WTC11 (cell line): ENCODE measurements at regions not wholly inside any gene's neighbourhood (a gene's known extent, or its start where the extent isn't known, plus 50 kb on each side); places are given as distances from the start of the nearest gene placed in this dataset.

ENCODE experiments used
- ATAC-seq: fragments of 200-7000 bp; cut with Tn5 transposase; 2 replicates; pipeline ENCODE4 v1.10.0; 2021; ENCODE audit warnings: mild to moderate bottlenecking, moderate library complexity
- CTCF ChIA-PET: fragments of 300-600 bp; sonication (Branson Sonifier 250); formaldehyde crosslinking; loops from one replicate; lab custom pipeline; 2021; ENCODE audit warnings: antibody characterized with exemption; lab: Charles Lee
- POLR2A ChIA-PET: fragments of 350-600 bp; sonication (Branson Sonifier 250); formaldehyde crosslinking; loops from one replicate; lab custom pipeline; 2021; ENCODE audit warnings: antibody characterized with exemption; lab: Charles Lee
- DNase-seq: peaks from one replicate; pipeline ENCODE4 v3.0.0; 2021; ENCODE audit warnings: low spot score
- H3K27ac Mint-ChIP-seq: 2 replicates; pipeline ENCODE4 v1.8.0; 2021; ENCODE audit warnings: mixed read lengths
- H3K27me3 Mint-ChIP-seq: 2 replicates; pipeline ENCODE4 v1.8.0; 2021; ENCODE audit warnings: low read depth, mild to moderate bottlenecking, moderate library complexity, mixed read lengths
- H3K36me3 Mint-ChIP-seq: 2 replicates; pipeline ENCODE4 v1.8.0; 2021; ENCODE audit warnings: mixed read lengths
- H3K4me1 Mint-ChIP-seq: 2 replicates; pipeline ENCODE4 v1.8.0; 2022; ENCODE audit warnings: mixed read lengths
- H3K4me3 Mint-ChIP-seq: 2 replicates; pipeline ENCODE4 v1.8.0; 2021; ENCODE audit warnings: mild to moderate bottlenecking, moderate library complexity, mixed read lengths
- H3K9me3 Mint-ChIP-seq: 2 replicates; pipeline ENCODE4 v1.8.0; 2021; ENCODE audit warnings: mixed read lengths
- AFF4 ChIP-seq: sonication (generic); formaldehyde crosslinking; IDR thresholded peaks from 2 replicates; pipeline ENCODE4 v1.8.1; 2023; ENCODE audit warnings: mild to moderate bottlenecking, missing genetic modification reagents, borderline replicate concordance
- CREM ChIP-seq: sonication (generic); formaldehyde crosslinking; IDR thresholded peaks from 2 replicates; pipeline ENCODE4 v1.8.1; 2022; ENCODE audit warnings: mild to moderate bottlenecking, missing genetic modification reagents, moderate library complexity
- ERG ChIP-seq: fragments of 250-450 bp; sonication (Bioruptor Pico); IDR thresholded peaks from 2 replicates; pipeline ENCODE4 v1.8.0; 2021; ENCODE audit warnings: mild to moderate bottlenecking
- ETV6 ChIP-seq: sonication (generic); formaldehyde crosslinking; IDR thresholded peaks from 2 replicates; pipeline ENCODE4 v1.8.1; 2022; ENCODE audit warnings: mild to moderate bottlenecking, missing genetic modification reagents
- FOXK1 ChIP-seq: sonication (generic); formaldehyde crosslinking; IDR thresholded peaks from 2 replicates; pipeline ENCODE4 v1.8.0; 2022; ENCODE audit warnings: mild to moderate bottlenecking, moderate library complexity, missing genetic modification reagents
- FOXP1 ChIP-seq: sonication (generic); formaldehyde crosslinking; IDR thresholded peaks from 2 replicates; pipeline ENCODE4 v1.8.0; 2022; ENCODE audit warnings: missing genetic modification reagents, mild to moderate bottlenecking, moderate library complexity, borderline replicate concordance
- FOXP4 ChIP-seq: sonication (generic); formaldehyde crosslinking; IDR thresholded peaks from 2 replicates; pipeline ENCODE4 v1.8.0; 2022; ENCODE audit warnings: mild to moderate bottlenecking, missing genetic modification reagents
- GRHL2 ChIP-seq: fragments of 250-450 bp; sonication (Bioruptor Pico); IDR thresholded peaks from 2 replicates; pipeline ENCODE4 v1.8.0; 2022; ENCODE audit warnings: mild to moderate bottlenecking, moderate library complexity; ENCODE audit not compliant: insufficient replicate concordance, severe bottlenecking
- MLX ChIP-seq: sonication (generic); formaldehyde crosslinking; IDR thresholded peaks from 2 replicates; pipeline ENCODE4 v1.8.1; 2023; ENCODE audit warnings: mild to moderate bottlenecking, missing genetic modification reagents, moderate library complexity
- NFYB ChIP-seq: sonication (generic); formaldehyde crosslinking; conservative IDR thresholded peaks from 2 replicates; pipeline ENCODE4 v1.8.0; 2022; ENCODE audit warnings: low read depth, missing genetic modification reagents
- PRDM15 ChIP-seq: sonication (generic); formaldehyde crosslinking; IDR thresholded peaks from 2 replicates; pipeline ENCODE4 v1.8.0; 2022; ENCODE audit warnings: missing genetic modification reagents
- PRRX2 ChIP-seq: fragments of 250-450 bp; sonication (Bioruptor Pico); IDR thresholded peaks from 2 replicates; pipeline ENCODE4 v1.8.0; 2021; ENCODE audit warnings: mild to moderate bottlenecking
- TP53 ChIP-seq: sonication (generic); formaldehyde crosslinking; IDR thresholded peaks from 2 replicates; pipeline ENCODE4 v1.8.1; 2023; ENCODE audit warnings: mild to moderate bottlenecking, missing genetic modification reagents
- ZBTB21 ChIP-seq: sonication (generic); formaldehyde crosslinking; IDR thresholded peaks from 2 replicates; pipeline ENCODE4 v1.8.1; 2023; ENCODE audit warnings: mild to moderate bottlenecking, missing genetic modification reagents, borderline replicate concordance
- ZNF232 ChIP-seq: sonication (generic); formaldehyde crosslinking; IDR thresholded peaks from 2 replicates; pipeline ENCODE4 v1.8.0; 2022; ENCODE audit warnings: mild to moderate bottlenecking, missing genetic modification reagents
- ZNF281 ChIP-seq: sonication (generic); formaldehyde crosslinking; IDR thresholded peaks from 2 replicates; pipeline ENCODE4 v1.8.0; 2023; ENCODE audit warnings: mild to moderate bottlenecking, missing genetic modification reagents
- ZNF671 ChIP-seq: fragments of 250-450 bp; sonication (Bioruptor Pico); IDR thresholded peaks from 2 replicates; pipeline ENCODE4 v1.8.0; 2021; ENCODE audit warnings: mild to moderate bottlenecking
- TF ChIP-seq, protein P1 (sequence below): sonication (generic); formaldehyde crosslinking; IDR thresholded peaks from 2 replicates; pipeline ENCODE4 v1.8.0; 2022; ENCODE audit warnings: mild to moderate bottlenecking, missing genetic modification reagents
- TF ChIP-seq, protein P2 (sequence below): fragments of 250-450 bp; sonication (Bioruptor Pico); IDR thresholded peaks from 2 replicates; pipeline ENCODE4 v1.9.0; 2021; ENCODE audit warnings: moderate library complexity, mild to moderate bottlenecking, inconsistent platforms, borderline replicate concordance
- TF ChIP-seq, protein P3 (sequence below): sonication (generic); formaldehyde crosslinking; IDR thresholded peaks from 2 replicates; pipeline ENCODE4 v1.8.1; 2023; ENCODE audit warnings: mild to moderate bottlenecking, missing genetic modification reagents

DNA sequence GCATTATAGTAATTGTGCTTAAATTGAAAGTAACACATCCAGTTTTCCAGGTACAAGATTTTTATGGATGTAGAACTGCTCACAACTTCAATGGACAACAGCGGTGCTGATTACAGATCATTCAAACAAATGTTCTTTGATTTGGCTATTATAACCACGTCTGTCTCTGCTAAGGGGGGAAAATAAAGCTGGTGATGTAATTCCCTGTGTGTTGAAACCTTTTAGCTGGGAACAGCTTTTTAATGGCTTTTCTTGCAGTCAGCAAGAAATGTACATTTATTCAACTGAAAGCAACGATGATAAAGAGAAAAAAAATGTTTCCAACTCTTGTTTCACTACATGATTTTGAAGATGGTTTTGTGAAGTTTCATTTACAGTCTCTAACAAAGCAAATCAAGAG, 431.9 kb upstream of the AGTR1 start:
- DNase-seq (no peak), ATAC-seq (no peak)
- POLR2A ChIA-PET = no interaction called here
- CTCF ChIA-PET = no interaction called here
- H3K4me3 Mint-ChIP-seq = no peak overlapping the region
- TF ChIP-seq, protein P1, sequence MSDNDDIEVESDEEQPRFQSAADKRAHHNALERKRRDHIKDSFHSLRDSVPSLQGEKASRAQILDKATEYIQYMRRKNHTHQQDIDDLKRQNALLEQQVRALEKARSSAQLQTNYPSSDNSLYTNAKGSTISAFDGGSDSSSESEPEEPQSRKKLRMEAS (CRISPR knock-in tag) = no peak
- TF ChIP-seq ZNF232 (no peak), ZNF671 (CRISPR knock-in tag) (no peak), ZBTB21 (CRISPR knock-in tag) (no peak), TP53 (no peak), FOXP4 (CRISPR knock-in tag) (no peak), FOXP1 (no peak), FOXK1 (no peak), CREM (CRISPR knock-in tag) (no peak), GRHL2 (CRISPR knock-in tag) (no peak), ETV6 (CRISPR knock-in tag) (no peak), ERG (no peak)
- TF ChIP-seq, protein P2, sequence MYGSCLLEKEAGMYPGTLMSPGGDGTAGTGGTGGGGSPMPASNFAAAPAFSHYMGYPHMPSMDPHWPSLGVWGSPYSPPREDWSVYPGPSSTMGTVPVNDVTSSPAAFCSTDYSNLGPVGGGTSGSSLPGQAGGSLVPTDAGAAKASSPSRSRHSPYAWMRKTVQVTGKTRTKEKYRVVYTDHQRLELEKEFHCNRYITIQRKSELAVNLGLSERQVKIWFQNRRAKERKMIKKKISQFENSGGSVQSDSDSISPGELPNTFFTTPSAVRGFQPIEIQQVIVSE (CRISPR knock-in tag) = no peak
- no peaks in the 10 kb centered on the region for H3K36me3 Mint-ChIP-seq
- H3K27me3 Mint-ChIP-seq = peaks cover 6% of the 10 kb centered on the region
- no peaks in the 10 kb centered on the region for H3K4me1 Mint-ChIP-seq
- peaks cover 13% of the 10 kb centered on the region for H3K9me3 Mint-ChIP-seq
- no peak overlapping the region for H3K27ac Mint-ChIP-seq

DNA sequence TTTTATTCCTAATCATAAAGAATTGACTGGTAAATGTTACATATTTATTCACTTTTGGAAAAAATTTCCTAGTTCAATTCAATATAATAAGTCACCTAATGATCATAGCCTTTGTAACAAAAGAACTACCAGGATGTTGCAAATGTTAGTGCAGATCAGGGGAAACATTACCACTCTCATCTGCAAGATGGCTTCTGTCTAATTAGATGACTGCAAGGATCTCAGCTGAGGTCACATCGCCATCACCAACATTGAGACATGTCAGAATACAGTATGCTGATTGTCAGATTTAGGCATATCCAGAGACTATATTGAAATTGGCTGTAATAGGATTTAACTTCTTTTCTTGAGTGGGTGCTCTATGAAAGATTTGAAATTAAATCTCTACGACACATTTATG, 431.4 kb upstream of the AGTR1 start:
- no peaks in the 10 kb centered on the region for H3K36me3 Mint-ChIP-seq
- H3K4me1 Mint-ChIP-seq = no peaks in the 10 kb centered on the region
- peaks cover 13% of the 10 kb centered on the region for H3K9me3 Mint-ChIP-seq
- DNase-seq (no peak), ATAC-seq (no peak)
- ChIA-PET POLR2A (no interaction called here), CTCF (no interaction called here)
- H3K27me3 Mint-ChIP-seq = peaks cover 6% of the 10 kb centered on the region
- H3K27ac Mint-ChIP-seq = no peak overlapping the region
- H3K4me3 Mint-ChIP-seq = no peak overlapping the region
- TF ChIP-seq NFYB (CRISPR knock-in tag) (no peak), ZNF281 (no peak), AFF4 (CRISPR knock-in tag) (no peak), PRRX2 (CRISPR knock-in tag) (no peak), PRDM15 (CRISPR knock-in tag) (no peak), MLX (CRISPR knock-in tag) (no peak), ZNF671 (CRISPR knock-in tag) (no peak)
- TF ChIP-seq, protein P3, sequence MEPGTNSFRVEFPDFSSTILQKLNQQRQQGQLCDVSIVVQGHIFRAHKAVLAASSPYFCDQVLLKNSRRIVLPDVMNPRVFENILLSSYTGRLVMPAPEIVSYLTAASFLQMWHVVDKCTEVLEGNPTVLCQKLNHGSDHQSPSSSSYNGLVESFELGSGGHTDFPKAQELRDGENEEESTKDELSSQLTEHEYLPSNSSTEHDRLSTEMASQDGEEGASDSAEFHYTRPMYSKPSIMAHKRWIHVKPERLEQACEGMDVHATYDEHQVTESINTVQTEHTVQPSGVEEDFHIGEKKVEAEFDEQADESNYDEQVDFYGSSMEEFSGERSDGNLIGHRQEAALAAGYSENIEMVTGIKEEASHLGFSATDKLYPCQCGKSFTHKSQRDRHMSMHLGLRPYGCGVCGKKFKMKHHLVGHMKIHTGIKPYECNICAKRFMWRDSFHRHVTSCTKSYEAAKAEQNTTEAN (CRISPR knock-in tag) = no peak
